IPS DF 4.7 (cell line): ENCODE measurements at regions not wholly inside any gene's neighbourhood (a gene's known extent, or its start where the extent isn't known, plus 50 kb on each side); places are given as distances from the start of the nearest gene placed in this dataset.
"Not testable (repeated sequence)": the region's sequence is repeated elsewhere in the genome, so short reads cannot be mapped to it uniquely, and the experiment has no call there.

Source experiments
- DNase-seq: peaks from one replicate; pipeline ENCODE4 v3.0.0-alpha.2; 2013; ENCODE audit warnings: low spot score; ENCODE audit errors: extremely low read depth

DNA sequence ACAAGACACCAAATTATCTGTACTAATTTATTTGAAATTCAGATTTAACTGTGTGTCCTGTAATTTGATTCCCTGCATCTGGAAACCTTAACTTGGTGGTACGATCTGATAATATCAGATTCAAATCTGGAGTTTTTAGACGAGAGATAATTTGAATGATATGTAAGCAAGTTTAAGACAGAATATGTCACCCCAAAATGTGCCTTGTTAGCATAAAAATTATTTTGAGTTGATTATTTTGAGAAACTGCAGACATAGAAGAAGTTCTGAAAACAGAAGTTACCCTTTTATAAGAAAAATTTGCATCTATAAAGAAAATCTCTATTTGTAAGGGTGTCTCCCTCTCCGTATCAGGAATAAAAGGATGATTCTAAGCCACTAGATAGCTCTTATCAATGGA lies 1202.8 kb downstream of the ROBO2 start:
- DNase-seq, result no peak

GRCh38 chr3:78244136-78244535 lies 1204.2 kb downstream of the ROBO2 start:
- DNase-seq, result no peak

- DNase-seq, result no peak
These were observed 1209.4 kb downstream of the ROBO2 start for GRCh38 chr3:78249294-78249693.

DNA sequence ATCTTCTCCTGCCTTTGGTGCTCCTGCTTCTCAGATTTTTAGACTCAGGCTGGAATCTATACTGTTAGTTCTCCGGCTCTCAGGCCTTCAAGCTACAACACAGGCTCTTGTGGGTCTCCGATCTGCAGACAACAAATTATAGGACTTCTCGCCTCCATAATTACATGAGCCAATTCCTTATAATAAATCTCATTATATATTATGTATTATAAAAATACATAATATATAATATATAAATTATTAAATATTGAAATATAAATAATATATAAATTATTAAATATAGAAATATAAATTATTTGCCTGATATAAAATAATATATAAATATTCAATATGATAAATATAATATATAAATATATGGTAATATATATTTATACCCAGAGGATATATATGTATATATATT lies 1214.0 kb downstream of the ROBO2 start:
- no peak for DNase-seq

GRCh38 chr3:78255403-78255802 lies 1215.5 kb downstream of the ROBO2 start:
- no peak for DNase-seq

- no peak for DNase-seq
These were observed 1216.2 kb downstream of the ROBO2 start for GRCh38 chr3:78256123-78256522.

DNA sequence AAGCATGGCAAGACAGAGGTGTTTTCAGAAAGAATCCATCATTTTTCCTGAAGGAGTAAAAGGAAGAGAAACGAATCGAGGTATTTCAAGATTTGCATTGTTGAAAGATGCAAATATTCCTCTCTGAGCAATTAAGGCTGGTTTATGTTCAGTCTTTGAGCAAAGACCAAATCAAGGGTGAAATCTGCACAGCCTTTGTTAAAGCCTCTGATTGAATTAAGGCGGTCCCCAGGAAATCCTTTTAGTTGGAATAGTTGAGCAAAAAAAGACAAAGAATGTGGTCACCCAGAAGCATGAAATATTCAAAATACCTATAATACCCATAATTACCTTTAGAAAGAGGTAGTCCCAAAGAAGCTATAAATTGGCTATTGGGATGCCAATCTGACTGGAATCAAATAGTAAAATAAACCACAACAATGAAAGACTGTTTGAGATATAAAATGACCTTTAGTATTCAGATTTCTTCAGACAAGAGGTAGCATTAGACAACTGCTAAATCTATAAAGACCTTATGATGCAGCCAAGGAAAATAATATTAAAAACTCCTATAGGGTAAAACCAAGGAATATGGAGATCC lies 1218.1 kb downstream of the ROBO2 start:
- no peak for DNase-seq

GRCh38 chr3:78258798-78259197 lies 1218.9 kb downstream of the ROBO2 start:
- no peak for DNase-seq

GRCh38 chr3:78260388-78260787 lies 1220.5 kb downstream of the ROBO2 start:
- DNase-seq, result no peak

GRCh38 chr3:78266550-78266949 lies 1226.7 kb downstream of the ROBO2 start:
- not testable (repeated sequence) for DNase-seq

- no peak for DNase-seq
These were observed 1227.3 kb downstream of the ROBO2 start for GRCh38 chr3:78267235-78267634.

DNA sequence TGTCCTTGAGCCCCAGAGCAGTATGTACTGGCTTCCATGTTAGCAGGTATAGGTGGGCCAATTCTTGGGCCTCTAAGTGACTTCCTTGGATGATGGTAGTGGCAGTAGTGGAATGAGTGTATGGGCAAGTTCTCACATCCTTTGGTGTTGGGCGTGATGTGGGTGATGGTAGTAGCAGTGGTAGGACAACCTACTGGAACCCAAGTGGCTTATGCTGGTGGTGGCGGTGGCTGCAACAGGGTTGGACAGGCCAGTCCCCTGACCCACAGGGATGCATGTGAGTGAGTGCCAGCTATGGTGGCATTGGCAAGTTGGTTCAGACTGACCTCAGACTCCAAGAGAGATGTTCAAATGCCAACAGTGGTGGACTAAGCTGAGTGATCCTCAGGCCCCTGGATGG lies 1228.2 kb downstream of the ROBO2 start:
- DNase-seq, result no peak

DNA sequence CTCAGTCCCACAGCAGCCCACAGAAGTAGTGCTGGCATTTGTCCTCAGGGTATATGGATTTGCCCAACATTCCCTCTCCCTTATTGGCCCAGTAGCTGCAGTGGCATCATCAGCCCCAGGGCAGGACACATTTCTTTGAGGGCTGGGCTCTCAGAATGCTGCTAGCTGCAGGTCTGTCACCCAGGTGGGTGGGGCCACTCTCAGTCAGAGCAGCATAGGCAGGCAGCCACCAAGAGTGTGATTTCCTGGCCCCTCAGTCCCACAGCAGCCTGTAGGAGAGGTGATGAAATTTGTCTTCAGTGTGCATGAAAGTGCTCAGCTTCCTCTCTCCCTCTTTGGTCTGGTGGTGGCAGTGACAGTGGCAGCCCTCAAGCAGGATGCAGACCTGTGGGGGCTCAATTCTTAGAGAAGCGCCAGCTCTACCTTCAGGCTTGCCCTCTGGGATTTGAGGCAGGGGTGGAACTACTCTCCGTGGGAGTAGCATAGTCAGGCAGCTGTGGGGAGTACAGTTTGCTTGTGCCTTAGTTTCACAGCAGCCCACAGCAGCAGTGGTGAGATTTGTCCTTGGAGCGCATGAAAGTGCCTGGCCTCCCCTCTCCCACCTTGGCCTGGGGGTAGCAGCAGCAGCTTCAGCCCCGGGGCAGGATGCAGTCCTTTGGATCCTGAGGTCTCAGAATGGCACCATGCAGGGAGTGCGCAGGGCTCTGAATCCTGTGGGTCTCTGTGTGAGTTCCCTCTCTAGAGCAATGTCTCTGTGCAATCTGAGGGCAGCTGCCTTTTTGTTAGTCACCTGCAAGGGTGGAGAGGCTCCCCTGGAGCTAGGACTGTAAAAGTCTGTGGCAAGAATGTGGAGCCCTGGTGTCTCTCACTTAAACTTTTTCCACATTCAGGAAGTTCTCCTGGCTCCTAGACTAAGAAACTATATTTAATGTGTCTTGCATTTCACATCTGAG lies 1229.1 kb downstream of the ROBO2 start:
- no peak for DNase-seq

DNA sequence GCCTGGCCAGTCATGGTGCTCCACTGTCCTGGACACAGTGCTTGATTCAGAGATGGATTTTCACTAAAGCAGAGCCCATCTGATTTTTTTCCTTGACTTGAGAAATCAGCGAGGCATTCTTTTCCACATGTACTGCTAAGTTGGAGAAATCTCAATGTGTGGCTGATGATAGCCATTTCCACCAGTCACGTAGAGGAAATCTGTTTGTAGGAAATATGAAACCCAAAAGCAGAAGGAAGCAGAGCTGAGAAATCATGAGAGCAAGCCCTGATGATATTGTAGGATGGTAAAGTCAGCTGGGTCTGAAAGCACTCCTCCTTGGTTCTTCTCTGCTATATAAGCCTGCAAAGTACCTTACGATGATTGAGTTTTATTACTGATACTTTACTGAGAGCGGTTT lies 1233.4 kb downstream of the ROBO2 start:
- no peak for DNase-seq

DNA sequence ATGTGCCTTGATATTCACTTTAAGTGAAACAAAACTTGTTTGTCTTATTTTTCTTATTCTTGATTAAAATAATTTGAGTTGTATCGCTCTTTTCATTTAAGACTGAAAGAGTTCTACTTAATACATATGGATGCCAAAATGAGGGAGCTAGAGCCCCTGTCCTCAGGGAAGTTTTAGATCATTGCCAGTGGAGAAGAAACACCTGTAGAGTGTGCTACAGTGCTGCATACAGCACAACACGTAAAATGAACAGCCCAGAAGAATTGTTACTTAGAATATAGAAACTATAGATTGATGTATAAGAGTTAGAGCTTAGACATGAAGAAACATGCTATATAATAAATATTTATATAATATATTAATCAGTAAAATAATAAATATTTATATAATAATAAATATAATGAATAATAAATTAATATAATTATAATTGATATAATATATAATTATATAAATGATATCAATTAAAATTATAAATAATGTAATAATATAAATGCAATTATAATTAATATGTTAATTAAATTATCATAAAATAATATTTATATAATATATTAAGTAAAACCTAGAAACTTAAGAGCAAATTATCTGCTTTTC lies 1234.7 kb downstream of the ROBO2 start:
- DNase-seq, result no peak

- DNase-seq, result no peak
These were observed 1235.5 kb downstream of the ROBO2 start for GRCh38 chr3:78275420-78275852.

DNA sequence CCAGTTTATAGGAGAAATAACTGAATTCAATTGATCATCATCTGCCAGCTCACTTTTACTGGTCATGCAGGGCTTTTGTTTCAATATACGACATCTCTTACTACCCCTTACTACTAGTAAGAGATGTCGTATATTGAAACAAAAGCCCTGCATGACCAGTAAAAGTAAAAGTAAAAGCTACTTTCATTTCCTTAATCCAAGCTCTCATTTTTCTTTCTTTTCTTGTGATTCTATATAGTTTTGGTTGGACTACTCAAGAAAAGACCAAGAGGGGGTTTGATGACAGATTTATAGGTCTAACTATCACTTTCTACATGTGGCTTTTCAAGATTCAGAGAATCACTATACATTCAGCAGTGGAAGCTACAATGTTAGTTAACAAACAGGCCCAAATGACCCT lies 1237.3 kb downstream of the ROBO2 start:
- no peak for DNase-seq

GRCh38 chr3:78277801-78278200 lies 1237.9 kb downstream of the ROBO2 start:
- DNase-seq, result no peak

GRCh38 chr3:78279091-78279490 lies 1239.2 kb downstream of the ROBO2 start:
- no peak for DNase-seq

GRCh38 chr3:78281381-78281780 lies 1241.5 kb downstream of the ROBO2 start:
- no peak for DNase-seq

- DNase-seq, result no peak
These were observed 1244.1 kb downstream of the ROBO2 start for GRCh38 chr3:78283994-78284393.

- no peak for DNase-seq
These were observed 1245.3 kb downstream of the ROBO2 start for GRCh38 chr3:78285032-78285728.
